ENCODE measurements at regions not wholly inside any gene's neighbourhood (a gene's known extent, or its start where the extent isn't known, plus 50 kb on each side); places are given as distances from the start of the nearest gene placed in this dataset.

GRCh38 chr20:6185268-6185667, 62.4 kb upstream of the FERMT1 start:
- TF ChIP-seq RFX5 (IDR thresholded peaks at IDR 0.05; ENCODE audit: low read length) (no peak), SMC3 (IDR thresholded peaks at IDR 0.05; ENCODE audit: low read depth, low read length) (no peak), EP300 (IDR thresholded peaks at IDR 0.05; ENCODE audit: borderline replicate concordance in 1 of 2, low read depth in 1 of 2, low read length in 1 of 2) (no peak), SIN3A (IDR thresholded peaks at IDR 0.05; ENCODE audit: borderline replicate concordance, low read depth, low read length) (no peak), MXI1 (IDR thresholded peaks at IDR 0.05; ENCODE audit: low read depth, low read length) (no peak), CTCF (IDR thresholded peaks at IDR 0.05) (no peak), REST (IDR thresholded peaks at IDR 0.05; ENCODE audit: low read depth, low read length) (no peak), TEAD4 (IDR thresholded peaks at IDR 0.05; ENCODE audit: borderline replicate concordance, insufficient read depth) (no peak), POLR2AphosphoS5 (IDR thresholded peaks at IDR 0.05; ENCODE audit: low read depth, low read length) (no peak), FOSL2 (IDR thresholded peaks at IDR 0.05; ENCODE audit: borderline replicate concordance, low read depth) (no peak), USF2 (IDR thresholded peaks at IDR 0.05; ENCODE audit: borderline replicate concordance, low read depth, low read length) (no peak), EZH2phosphoT487 (IDR thresholded peaks at IDR 0.05; ENCODE audit: borderline replicate concordance, low read depth) (no peak)

Measured in SK-N-SH (cell line).